Cerebellar nuclear complex (tissue), 1 donor: ENCODE measurements at regions not wholly inside any gene's neighbourhood (a gene's known extent, or its start where the extent isn't known, plus 50 kb on each side); places are given as distances from the start of the nearest gene placed in this dataset.
"Not testable (repeated sequence)": the region's sequence is repeated elsewhere in the genome, so short reads cannot be mapped to it uniquely, and the experiment has no call there.

Source experiments
- DNase-seq, 2 experiments: peaks; one replicate each; lab custom pipeline; 2025; lab: John Stamatoyannopoulos, UW

GRCh38 chr13:58500938-58501337 lies 869.4 kb downstream of the PCDH17 start:
- DNase-seq, result no peak

GRCh38 chr13:58504202-58504700 lies 872.7 kb downstream of the PCDH17 start:
- DNase-seq, result not testable (repeated sequence)

- DNase-seq, result not testable (repeated sequence)
Observed at GRCh38 chr13:58505262-58505920, 873.8 kb downstream of the PCDH17 start.

- DNase-seq, result no peak
Observed at GRCh38 chr13:58528351-58528750, 896.8 kb downstream of the PCDH17 start.

- no peak for DNase-seq
Observed at GRCh38 chr13:58531614-58532013, 900.1 kb downstream of the PCDH17 start.

- no peak for DNase-seq
Observed at GRCh38 chr13:58542530-58542929, 911.0 kb downstream of the PCDH17 start.

GRCh38 chr13:58547419-58547818 lies 915.9 kb downstream of the PCDH17 start:
- no peak for DNase-seq

- no peak for DNase-seq
Observed at GRCh38 chr13:58566176-58566575, 934.6 kb downstream of the PCDH17 start.

- DNase-seq, result no peak
Observed at GRCh38 chr13:58573743-58574142, 942.2 kb downstream of the PCDH17 start.

- no peak for DNase-seq
Observed at GRCh38 chr13:58574791-58575190, 943.2 kb downstream of the PCDH17 start.

- DNase-seq, result no peak
Observed at GRCh38 chr13:58579468-58579867, 947.9 kb downstream of the PCDH17 start.

- no peak for DNase-seq
Observed at GRCh38 chr13:58583966-58584365, 952.4 kb downstream of the PCDH17 start.

- no peak for DNase-seq
Observed at GRCh38 chr13:58584610-58585009, 953.1 kb downstream of the PCDH17 start.

- no peak for DNase-seq
Observed at GRCh38 chr13:58587183-58587582, 955.6 kb downstream of the PCDH17 start.

- no peak for DNase-seq
Observed at GRCh38 chr13:58592052-58592451, 960.5 kb downstream of the PCDH17 start.

GRCh38 chr13:58592786-58593185 lies 961.2 kb downstream of the PCDH17 start:
- DNase-seq, result no peak

- DNase-seq, result no peak
Observed at GRCh38 chr13:58594747-58595600, 963.4 kb downstream of the PCDH17 start.

- no peak for DNase-seq
Observed at GRCh38 chr13:58597552-58597951, 966.0 kb downstream of the PCDH17 start.

GRCh38 chr13:58598241-58598640 lies 966.7 kb downstream of the PCDH17 start:
- DNase-seq, result no peak

GRCh38 chr13:58611117-58611516 lies 979.6 kb downstream of the PCDH17 start:
- DNase-seq, result no peak

GRCh38 chr13:58617880-58618665 lies 986.5 kb downstream of the PCDH17 start:
- no peak for DNase-seq

GRCh38 chr13:58619396-58620113 lies 988.0 kb downstream of the PCDH17 start:
- DNase-seq, result no peak
